Ishikawa (cell line): ENCODE measurements at regions not wholly inside any gene's neighbourhood (a gene's known extent, or its start where the extent isn't known, plus 50 kb on each side); places are given as distances from the start of the nearest gene placed in this dataset.

Experiments used
- EGR1 ChIP-seq: IDR thresholded peaks from 2 replicates; pipeline ENCODE4 v1.6.1; 2012
- EP300 ChIP-seq: IDR thresholded peaks from 2 replicates; pipeline ENCODE4 v1.6.1; 2012; ENCODE audit warnings: borderline replicate concordance
- FOXM1 ChIP-seq: IDR thresholded peaks from 2 replicates; pipeline ENCODE4 v1.6.1; 2012; ENCODE audit warnings: low read depth, borderline replicate concordance
- NFIC ChIP-seq: IDR thresholded peaks from 2 replicates; pipeline ENCODE4 v1.6.1; 2012
- TAF1 ChIP-seq: IDR thresholded peaks from 2 replicates; pipeline ENCODE4 v1.6.1; 2012; ENCODE audit warnings: low read depth, mild to moderate bottlenecking
- TCF12 ChIP-seq: IDR thresholded peaks from 2 replicates; pipeline ENCODE4 v1.6.1; 2012; ENCODE audit warnings: low read depth
- TEAD4 ChIP-seq: IDR thresholded peaks from 2 replicates; pipeline ENCODE4 v1.6.1; 2012

DNA sequence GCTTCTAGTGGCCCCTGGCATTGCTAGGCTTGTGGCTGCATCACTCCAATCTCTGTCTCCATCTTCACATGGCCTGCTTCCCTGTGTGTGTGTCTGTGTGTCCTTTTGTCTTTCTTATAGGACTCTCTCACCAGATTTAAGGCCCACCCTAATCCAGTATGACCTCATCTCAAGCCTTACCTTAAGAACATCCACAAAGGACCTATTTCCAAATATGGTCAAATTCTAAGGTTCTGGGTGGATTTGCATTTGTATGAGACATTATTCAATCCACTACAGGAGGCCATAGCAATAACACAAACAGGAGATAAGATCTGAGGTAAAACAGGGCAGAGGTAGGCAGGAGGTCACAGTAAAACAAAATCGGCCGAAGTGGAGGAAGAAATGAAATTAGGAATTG is 375.9 kb downstream of the BTG1 start:
- no peak for TF ChIP-seq TAF1
- no peak for TF ChIP-seq NFIC
- no peak for TF ChIP-seq TCF12
- no peak for TF ChIP-seq EGR1
- no peak for TF ChIP-seq EP300
- TF ChIP-seq TEAD4, result no peak
- TF ChIP-seq FOXM1, result no peak
